Panc1 (cell line): ENCODE measurements at regions not wholly inside any gene's neighbourhood (a gene's known extent, or its start where the extent isn't known, plus 50 kb on each side); places are given as distances from the start of the nearest gene placed in this dataset.

Experiments
- ATAC-seq: fragments of 200-7000 bp; cut with Tn5 transposase; 2 replicates; pipeline ENCODE4 v1.9.1; 2020; ENCODE audit warnings: mild to moderate bottlenecking, moderate library complexity
- BruUV-seq: library from RNA; stranded (reverse); fragments of 400-500 nt; replicated peaks from 2 replicates; lab custom pipeline; 2021; lab: Mats Ljungman, UMichigan
- CTCF ChIA-PET: fragments of 300-600 bp; sonication (Branson Sonifier 250); formaldehyde crosslinking; loops from one replicate; lab custom pipeline; 2022; ENCODE audit warnings: antibody characterized with exemption; lab: Charles Lee
- POLR2A ChIA-PET: fragments of 300-600 bp; sonication (Branson Sonifier 250); formaldehyde crosslinking; loops from one replicate; lab custom pipeline; 2022; ENCODE audit warnings: antibody characterized with exemption; lab: Charles Lee
- DNase-seq: peaks from one replicate; pipeline ENCODE4 v3.0.0-alpha.2; 2010; ENCODE audit warnings: low read depth, low spot score
- H3K27ac ChIP-seq: 2 replicates; pipeline ENCODE4 v1.5.1; 2011; ENCODE audit warnings: mild to moderate bottlenecking, low read length, inconsistent platforms
- H3K27me3 ChIP-seq: fragments of 200-500 bp; sonication (Bioruptor generic); 2 replicates; pipeline ENCODE4 v1.6.0; 2014; ENCODE audit warnings: low read length, inconsistent platforms; ENCODE audit not compliant: control insufficient read depth, insufficient read depth
- H3K36me3 ChIP-seq: fragments of 200-500 bp; sonication (Bioruptor generic); 2 replicates; pipeline ENCODE4 v1.5.1; 2014; ENCODE audit warnings: inconsistent platforms, mild to moderate bottlenecking, low read length, moderate library complexity; ENCODE audit not compliant: control insufficient read depth, insufficient read depth
- H3K4me1 ChIP-seq: 2 replicates; pipeline ENCODE4 v1.5.1; 2011; ENCODE audit warnings: inconsistent platforms, mild to moderate bottlenecking, low read length, moderate library complexity; ENCODE audit not compliant: control insufficient read depth, insufficient read depth
- H3K4me3 ChIP-seq, 2 experiments: 2 replicates each; pipeline ENCODE4 v1.5.1; 2011 to 2012; ENCODE audit warnings: low read depth in 2 of 2, low read length in 2 of 2, mild to moderate bottlenecking in 2 of 2, inconsistent platforms in 1 of 2, moderate library complexity in 1 of 2
- H3K9me3 ChIP-seq: fragments of 200-500 bp; sonication (Bioruptor generic); 2 replicates; pipeline ENCODE4 v1.5.1; 2014; ENCODE audit warnings: low read depth, mild to moderate bottlenecking, inconsistent platforms, low read length, moderate library complexity; ENCODE audit not compliant: control insufficient read depth, insufficient read depth
- POLR2AphosphoS5 ChIP-seq: IDR thresholded peaks from 2 replicates; pipeline ENCODE4 v1.6.1; 2012; ENCODE audit warnings: mild to moderate bottlenecking, low read depth, low read length, moderate library complexity
- SIN3A ChIP-seq: IDR thresholded peaks from 2 replicates; pipeline ENCODE4 v1.6.1; 2012; ENCODE audit warnings: low read depth, mild to moderate bottlenecking, low read length, moderate library complexity, borderline replicate concordance; ENCODE audit not compliant: insufficient read depth
- TCF7L2 ChIP-seq: IDR thresholded peaks from 2 replicates; pipeline ENCODE4 v1.6.1; 2011; ENCODE audit warnings: mild to moderate bottlenecking, low read depth, low read length, inconsistent platforms
- in situ Hi-C: cut with HindIII; loops from 2 replicates; pipeline ENCODE4 v1.10.0; 2016; ENCODE audit warnings: low sequenced_read_pairs, low pct_unique_long_range_greater_than_20kb
- intact Hi-C: fragments of 100-400 bp; cut with micrococcal nuclease; formaldehyde crosslinking; loops from one replicate; pipeline ENCODE4 v1.10.0; 2022; ENCODE audit not compliant: unreplicated experiment
- TF ChIP-seq, protein P1 (sequence below): fragments of 450-650 bp; IDR thresholded peaks from 2 replicates; pipeline ENCODE4 v1.5.1; 2017; ENCODE audit warnings: mild to moderate bottlenecking
- TF ChIP-seq, protein P2 (sequence below), 2 experiments: IDR thresholded peaks; 2 replicates each; pipeline ENCODE4 v1.6.1; 2011 to 2012; ENCODE audit warnings: low read depth in 2 of 2, control low read depth in 1 of 2, low read length in 1 of 2, mild to moderate bottlenecking in 1 of 2, moderate library complexity in 1 of 2; ENCODE audit not compliant: insufficient read depth in 1 of 2

DNA sequence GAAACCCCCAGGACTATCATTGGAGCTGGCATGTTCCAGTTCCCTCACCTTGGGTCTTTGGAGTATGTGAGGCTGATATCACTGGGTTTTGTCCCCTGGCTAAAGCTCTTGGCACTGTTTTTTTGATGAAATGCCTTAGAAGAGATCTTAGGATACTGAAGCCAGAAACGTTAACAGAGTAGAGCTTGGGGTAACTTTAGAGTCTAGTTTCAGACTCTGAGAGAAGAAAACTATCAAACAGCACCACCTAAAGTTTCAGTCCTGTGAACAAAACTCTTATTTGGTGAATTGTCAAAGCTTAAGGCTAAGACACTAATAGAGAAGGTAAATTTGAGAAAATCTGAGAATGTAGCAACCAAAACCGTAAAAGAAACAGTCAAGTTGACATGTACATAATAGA lies 111.7 kb upstream of the PUM3 start:
- Histone ChIP-seq H3K4me3 (no peak overlapping the region), H3K27ac (no peak overlapping the region), H3K9me3 (no peaks in the 10 kb centered on the region), H3K36me3 (no peaks in the 10 kb centered on the region), H3K27me3 (no peaks in the 10 kb centered on the region), H3K4me1 (no peaks in the 10 kb centered on the region)
- no TSS peak for BruUV-seq
- no peak for DNase-seq
- TF ChIP-seq TCF7L2 (no peak), POLR2AphosphoS5 (no peak), SIN3A (no peak)
- TF ChIP-seq, protein P1, sequence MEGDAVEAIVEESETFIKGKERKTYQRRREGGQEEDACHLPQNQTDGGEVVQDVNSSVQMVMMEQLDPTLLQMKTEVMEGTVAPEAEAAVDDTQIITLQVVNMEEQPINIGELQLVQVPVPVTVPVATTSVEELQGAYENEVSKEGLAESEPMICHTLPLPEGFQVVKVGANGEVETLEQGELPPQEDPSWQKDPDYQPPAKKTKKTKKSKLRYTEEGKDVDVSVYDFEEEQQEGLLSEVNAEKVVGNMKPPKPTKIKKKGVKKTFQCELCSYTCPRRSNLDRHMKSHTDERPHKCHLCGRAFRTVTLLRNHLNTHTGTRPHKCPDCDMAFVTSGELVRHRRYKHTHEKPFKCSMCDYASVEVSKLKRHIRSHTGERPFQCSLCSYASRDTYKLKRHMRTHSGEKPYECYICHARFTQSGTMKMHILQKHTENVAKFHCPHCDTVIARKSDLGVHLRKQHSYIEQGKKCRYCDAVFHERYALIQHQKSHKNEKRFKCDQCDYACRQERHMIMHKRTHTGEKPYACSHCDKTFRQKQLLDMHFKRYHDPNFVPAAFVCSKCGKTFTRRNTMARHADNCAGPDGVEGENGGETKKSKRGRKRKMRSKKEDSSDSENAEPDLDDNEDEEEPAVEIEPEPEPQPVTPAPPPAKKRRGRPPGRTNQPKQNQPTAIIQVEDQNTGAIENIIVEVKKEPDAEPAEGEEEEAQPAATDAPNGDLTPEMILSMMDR = no peak
- TF ChIP-seq, protein P2, sequence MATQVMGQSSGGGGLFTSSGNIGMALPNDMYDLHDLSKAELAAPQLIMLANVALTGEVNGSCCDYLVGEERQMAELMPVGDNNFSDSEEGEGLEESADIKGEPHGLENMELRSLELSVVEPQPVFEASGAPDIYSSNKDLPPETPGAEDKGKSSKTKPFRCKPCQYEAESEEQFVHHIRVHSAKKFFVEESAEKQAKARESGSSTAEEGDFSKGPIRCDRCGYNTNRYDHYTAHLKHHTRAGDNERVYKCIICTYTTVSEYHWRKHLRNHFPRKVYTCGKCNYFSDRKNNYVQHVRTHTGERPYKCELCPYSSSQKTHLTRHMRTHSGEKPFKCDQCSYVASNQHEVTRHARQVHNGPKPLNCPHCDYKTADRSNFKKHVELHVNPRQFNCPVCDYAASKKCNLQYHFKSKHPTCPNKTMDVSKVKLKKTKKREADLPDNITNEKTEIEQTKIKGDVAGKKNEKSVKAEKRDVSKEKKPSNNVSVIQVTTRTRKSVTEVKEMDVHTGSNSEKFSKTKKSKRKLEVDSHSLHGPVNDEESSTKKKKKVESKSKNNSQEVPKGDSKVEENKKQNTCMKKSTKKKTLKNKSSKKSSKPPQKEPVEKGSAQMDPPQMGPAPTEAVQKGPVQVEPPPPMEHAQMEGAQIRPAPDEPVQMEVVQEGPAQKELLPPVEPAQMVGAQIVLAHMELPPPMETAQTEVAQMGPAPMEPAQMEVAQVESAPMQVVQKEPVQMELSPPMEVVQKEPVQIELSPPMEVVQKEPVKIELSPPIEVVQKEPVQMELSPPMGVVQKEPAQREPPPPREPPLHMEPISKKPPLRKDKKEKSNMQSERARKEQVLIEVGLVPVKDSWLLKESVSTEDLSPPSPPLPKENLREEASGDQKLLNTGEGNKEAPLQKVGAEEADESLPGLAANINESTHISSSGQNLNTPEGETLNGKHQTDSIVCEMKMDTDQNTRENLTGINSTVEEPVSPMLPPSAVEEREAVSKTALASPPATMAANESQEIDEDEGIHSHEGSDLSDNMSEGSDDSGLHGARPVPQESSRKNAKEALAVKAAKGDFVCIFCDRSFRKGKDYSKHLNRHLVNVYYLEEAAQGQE (IDR thresholded peaks at IDR 0.05; ENCODE audit: insufficient read depth in 1 of 2, low read depth in 2 of 2, low read length in 1 of 2) = no peak
- intact Hi-C loops = no loop called here
- ChIA-PET POLR2A (no interaction called here), CTCF (no interaction called here)
- in situ Hi-C loops = no loop called here
- ATAC-seq = no peak

DNA sequence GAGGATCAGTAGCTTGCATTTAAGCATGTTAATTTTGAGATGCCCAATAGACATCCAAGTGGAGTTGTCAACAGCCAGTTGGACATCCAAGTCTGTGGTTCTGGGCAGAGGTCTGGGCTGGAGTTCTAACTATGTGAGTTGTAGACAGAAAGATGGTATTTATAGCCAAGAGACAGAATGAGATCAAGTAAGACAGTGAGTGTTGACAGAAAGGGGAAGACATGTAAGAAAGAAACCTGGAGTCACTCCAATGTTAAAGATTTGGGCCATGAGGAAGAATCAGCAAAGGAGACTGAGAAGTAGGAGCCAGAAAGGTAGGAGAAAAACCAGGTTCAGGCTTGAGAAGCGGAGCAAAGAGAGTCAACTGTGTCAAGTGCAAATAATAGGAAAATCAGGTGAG lies 95.5 kb upstream of the PUM3 start:
- DNase-seq (no peak), ATAC-seq (no peak)
- TF ChIP-seq, protein P1 = no peak
- TF ChIP-seq, protein P2 (IDR thresholded peaks at IDR 0.05; ENCODE audit: insufficient read depth in 1 of 2, low read depth in 2 of 2, low read length in 1 of 2) = no peak
- TF ChIP-seq POLR2AphosphoS5 (no peak), TCF7L2 (no peak), SIN3A (no peak)
- in situ Hi-C loops = no loop called here
- Histone ChIP-seq H3K4me3 (no peak overlapping the region), H3K4me1 (no peaks in the 10 kb centered on the region), H3K9me3 (no peaks in the 10 kb centered on the region), H3K27me3 (no peaks in the 10 kb centered on the region), H3K36me3 (no peaks in the 10 kb centered on the region), H3K27ac (no peak overlapping the region)
- ChIA-PET POLR2A (no interaction called here), CTCF (no interaction called here)
- intact Hi-C loops = no loop called here
- BruUV-seq = no TSS peak
